Colonic mucosa (tissue), 4 donors: ENCODE measurements at regions not wholly inside any gene's neighbourhood (a gene's known extent, or its start where the extent isn't known, plus 50 kb on each side); places are given as distances from the start of the nearest gene placed in this dataset.

ENCODE experiments used
- DNase-seq: peaks from one replicate; pipeline ENCODE4 v3.0.0-alpha.2; 2020
- H3K27ac ChIP-seq: fragments of 200-600 bp; one replicate; pipeline ENCODE4 v1.8.0; 2021
- H3K27me3 ChIP-seq: fragments of 200-600 bp; one replicate; pipeline ENCODE4 v1.8.0; 2021
- H3K36me3 ChIP-seq: fragments of 200-600 bp; one replicate; pipeline ENCODE4 v1.8.0; 2021
- H3K4me1 ChIP-seq: fragments of 200-600 bp; one replicate; pipeline ENCODE4 v1.8.0; 2021; ENCODE audit warnings: mild to moderate bottlenecking
- H3K4me3 ChIP-seq: fragments of 200-600 bp; one replicate; pipeline ENCODE4 v1.8.0; 2021
- H3K9ac ChIP-seq, 2 donors: one replicate each; pipeline ENCODE4 v1.7.0; 2013; ENCODE audit warnings: control low read depth in 2 of 2, low read depth in 2 of 2, low read length in 2 of 2
- H3K9me3 ChIP-seq: fragments of 200-600 bp; one replicate; pipeline ENCODE4 v1.8.0; 2021
- CTCF ChIP-seq: fragments of 200-600 bp; IDR thresholded peaks from one replicate; pipeline ENCODE4 v1.8.0; 2022; ENCODE audit warnings: antibody characterized with exemption, mild to moderate bottlenecking
- intact Hi-C: fragments of 100-400 bp; cut with DNase I; formaldehyde crosslinking; loops from one replicate; pipeline ENCODE4 v1.14.1; 2022
- donor health status: healthy.
- donor health status: DM: no; HTN: no; CAD: no.
- donor health status: DM: no; HTN: no; CAD: no.

- H3K9me3 ChIP-seq: no peaks in the 10 kb centered on the region
- intact Hi-C loops: no loop called here
- no peaks in the 10 kb centered on the region for H3K36me3 ChIP-seq
- H3K4me1 ChIP-seq: no peaks in the 10 kb centered on the region
- TF ChIP-seq CTCF: no peak
- no peaks in the 10 kb centered on the region for H3K27me3 ChIP-seq
- H3K27ac ChIP-seq: no peak overlapping the region
- no peak overlapping the region for H3K4me3 ChIP-seq
- H3K9ac ChIP-seq: no peak overlapping the region
- no peak for DNase-seq
Measured at GRCh38 chr1:57794078-57794477, 370.2 kb upstream of the DAB1 start.

- H3K9ac ChIP-seq: no peak overlapping the region
- no peaks in the 10 kb centered on the region for H3K36me3 ChIP-seq
- DNase-seq: no peak
- H3K27ac ChIP-seq: no peak overlapping the region
- intact Hi-C loops: no loop called here
- no peaks in the 10 kb centered on the region for H3K9me3 ChIP-seq
- TF ChIP-seq CTCF: no peak
- H3K4me1 ChIP-seq: no peaks in the 10 kb centered on the region
- no peak overlapping the region for H3K4me3 ChIP-seq
- no peaks in the 10 kb centered on the region for H3K27me3 ChIP-seq
Measured at GRCh38 chr1:57791497-57791896, 367.6 kb upstream of the DAB1 start.

GRCh38 chr1:57789936-57790335, 366.1 kb upstream of the DAB1 start:
- TF ChIP-seq CTCF: no peak
- DNase-seq: no peak
- Histone ChIP-seq H3K27me3 (no peaks in the 10 kb centered on the region), H3K36me3 (no peaks in the 10 kb centered on the region), H3K4me3 (no peak overlapping the region), H3K9ac (no peak overlapping the region), H3K4me1 (no peaks in the 10 kb centered on the region), H3K9me3 (no peaks in the 10 kb centered on the region), H3K27ac (no peak overlapping the region)
- intact Hi-C loops: no loop called here

- intact Hi-C loops: no loop called here
- Histone ChIP-seq H3K27me3 (no peaks in the 10 kb centered on the region), H3K9me3 (no peaks in the 10 kb centered on the region), H3K4me3 (no peak overlapping the region), H3K9ac (no peak overlapping the region), H3K4me1 (no peaks in the 10 kb centered on the region), H3K27ac (no peak overlapping the region), H3K36me3 (no peaks in the 10 kb centered on the region)
- TF ChIP-seq CTCF: no peak
- DNase-seq: no peak
Measured at GRCh38 chr1:57788313-57788712, 364.5 kb upstream of the DAB1 start.

- no peaks in the 10 kb centered on the region for H3K27me3 ChIP-seq
- H3K36me3 ChIP-seq: no peaks in the 10 kb centered on the region
- H3K27ac ChIP-seq: no peak overlapping the region
- H3K9me3 ChIP-seq: no peaks in the 10 kb centered on the region
- no peak for DNase-seq
- no peaks in the 10 kb centered on the region for H3K4me1 ChIP-seq
- no peak for TF ChIP-seq CTCF
- no peak overlapping the region for H3K9ac ChIP-seq
- no peak overlapping the region for H3K4me3 ChIP-seq
- intact Hi-C loops: no loop called here
Measured at GRCh38 chr1:57784356-57784755, 360.5 kb upstream of the DAB1 start.

- no peaks in the 10 kb centered on the region for H3K27me3 ChIP-seq
- H3K9ac ChIP-seq: no peak overlapping the region
- H3K36me3 ChIP-seq: no peaks in the 10 kb centered on the region
- no peak overlapping the region for H3K4me3 ChIP-seq
- no peak for DNase-seq
- TF ChIP-seq CTCF: no peak
- H3K27ac ChIP-seq: no peak overlapping the region
- H3K4me1 ChIP-seq: no peaks in the 10 kb centered on the region
- intact Hi-C loops: no loop called here
- no peaks in the 10 kb centered on the region for H3K9me3 ChIP-seq
Measured at GRCh38 chr1:57782357-57782756, 358.5 kb upstream of the DAB1 start.
